IMR-90 (cell line): ENCODE measurements at regions not wholly inside any gene's neighbourhood (a gene's known extent, or its start where the extent isn't known, plus 50 kb on each side); places are given as distances from the start of the nearest gene placed in this dataset.

Experiments used
- ATAC-seq: fragments of 200-7000 bp; cut with Tn5 transposase; 2 replicates; pipeline ENCODE4 v1.9.1; 2020; ENCODE audit warnings: low read depth, mild to moderate bottlenecking, moderate library complexity
- BruUV-seq: library from RNA; stranded (reverse); fragments of 400-500 nt; replicated peaks from 2 replicates; lab custom pipeline; 2021; lab: Mats Ljungman, UMichigan
- CTCF ChIA-PET: fragments of 300-600 bp; formaldehyde crosslinking; extraction: SDS; loops from one replicate; lab custom pipeline; 2021; ENCODE audit warnings: antibody characterized with exemption; lab: Yijun Ruan, JAX
- POLR2A ChIA-PET: fragments of 300-600 bp; sonication (Branson Sonifier 250); formaldehyde crosslinking; loops from one replicate; lab custom pipeline; 2022; ENCODE audit warnings: antibody characterized with exemption; ENCODE audit not compliant: unreplicated experiment; lab: Charles Lee
- DNase-seq: peaks from one replicate; pipeline ENCODE4 v3.0.0; 2013
- H2AFZ ChIP-seq: replicated peaks from 2 replicates; pipeline ENCODE3; 2013; ENCODE audit warnings: low read length, mild to moderate bottlenecking; ENCODE audit not compliant: poor library complexity
- H2AK5ac ChIP-seq: 2 replicates; pipeline ENCODE4 v1.6.1; 2013; ENCODE audit warnings: low read depth, low read length, inconsistent platforms
- H2AK9ac ChIP-seq: replicated peaks from 2 replicates; pipeline ENCODE3; 2013; ENCODE audit warnings: mild to moderate bottlenecking, low read depth, low read length, moderate library complexity; ENCODE audit not compliant: poor library complexity
- H2BK120ac ChIP-seq: 2 replicates; pipeline ENCODE4 v1.6.1; 2013; ENCODE audit warnings: low read depth, low read length, inconsistent platforms
- H2BK15ac ChIP-seq: 3 replicates; pipeline ENCODE4 v1.6.1; 2013; ENCODE audit warnings: low read depth, low read length, inconsistent platforms
- H2BK20ac ChIP-seq: 2 replicates; pipeline ENCODE4 v1.6.1; 2013; ENCODE audit warnings: low read depth, mild to moderate bottlenecking, inconsistent platforms, low read length, moderate library complexity
- H2BK5ac ChIP-seq: 2 replicates; pipeline ENCODE4 v1.6.1; 2013; ENCODE audit warnings: mild to moderate bottlenecking, low read depth, low read length, inconsistent platforms; ENCODE audit not compliant: poor library complexity, severe bottlenecking
- H3K14ac ChIP-seq: replicated peaks from 2 replicates; pipeline ENCODE4 v1.6.1; 2013; ENCODE audit warnings: low read depth, low read length, inconsistent platforms
- H3K18ac ChIP-seq: 2 replicates; pipeline ENCODE4 v1.6.1; 2013; ENCODE audit warnings: low read depth, low read length, control low read depth
- H3K23ac ChIP-seq: 2 replicates; pipeline ENCODE4 v1.6.1; 2013; ENCODE audit warnings: low read depth, low read length, inconsistent platforms
- H3K27ac ChIP-seq: 2 replicates; pipeline ENCODE4 v1.5.1; 2013; ENCODE audit warnings: mild to moderate bottlenecking, control low read depth, low read length; ENCODE audit not compliant: insufficient read depth
- H3K27me3 ChIP-seq: 2 replicates; pipeline ENCODE4 v1.6.1; 2013; ENCODE audit warnings: low read length; ENCODE audit not compliant: control insufficient read depth, insufficient read depth
- H3K36me3 ChIP-seq: 2 replicates; pipeline ENCODE4 v1.6.1; 2013; ENCODE audit warnings: low read length, mixed read lengths; ENCODE audit not compliant: control insufficient read depth, insufficient read depth
- H3K4ac ChIP-seq: 2 replicates; pipeline ENCODE4 v1.6.1; 2013; ENCODE audit warnings: low read depth, low read length, inconsistent platforms
- H3K4me1 ChIP-seq: 2 replicates; pipeline ENCODE4 v1.6.1; 2013; ENCODE audit warnings: low read length, mixed read lengths; ENCODE audit not compliant: control insufficient read depth, insufficient read depth
- H3K4me2 ChIP-seq: 2 replicates; pipeline ENCODE4 v1.6.1; 2013; ENCODE audit warnings: low read depth, mild to moderate bottlenecking, control low read depth, low read length, moderate library complexity
- H3K4me3 ChIP-seq: 2 replicates; pipeline ENCODE4 v1.5.1; 2013; ENCODE audit warnings: low read depth, mild to moderate bottlenecking, control low read depth, low read length, moderate library complexity; ENCODE audit not compliant: insufficient read depth
- H3K56ac ChIP-seq: 2 replicates; pipeline ENCODE4 v1.6.1; 2013; ENCODE audit warnings: low read length, inconsistent platforms; ENCODE audit not compliant: insufficient read depth; ENCODE audit errors: extremely low read depth
- H3K79me1 ChIP-seq, 2 experiments: 2 replicates each; pipeline ENCODE4 v1.6.1; 2013; ENCODE audit warnings: low read length in 2 of 2, inconsistent platforms in 1 of 2, low read depth in 1 of 2
- H3K9ac ChIP-seq: 2 replicates; pipeline ENCODE4 v1.6.1; 2013; ENCODE audit warnings: low read depth, low read length, control low read depth
- H3K9me1 ChIP-seq: 2 replicates; pipeline ENCODE4 v1.6.1; 2013; ENCODE audit warnings: low read length, inconsistent platforms; ENCODE audit not compliant: insufficient read depth
- H3K9me3 ChIP-seq: 2 replicates; pipeline ENCODE4 v1.6.1; 2013; ENCODE audit warnings: low read length; ENCODE audit not compliant: control insufficient read depth, insufficient read depth
- H4K20me1 ChIP-seq: 2 replicates; pipeline ENCODE4 v1.6.1; 2013; ENCODE audit warnings: low read length, inconsistent platforms; ENCODE audit not compliant: insufficient read depth
- H4K5ac ChIP-seq: 2 replicates; pipeline ENCODE4 v1.6.1; 2013; ENCODE audit warnings: mild to moderate bottlenecking, low read depth, low read length, control low read depth
- H4K8ac ChIP-seq, 2 experiments: 2 replicates each; pipeline ENCODE4 v1.6.1; 2013; ENCODE audit warnings: low read depth in 2 of 2, low read length in 2 of 2, control low read depth in 1 of 2, inconsistent platforms in 1 of 2
- H4K91ac ChIP-seq: 2 replicates; pipeline ENCODE4 v1.6.1; 2013; ENCODE audit warnings: low read depth, low read length, inconsistent platforms; ENCODE audit not compliant: insufficient read depth
- CEBPB ChIP-seq: IDR thresholded peaks from 2 replicates; pipeline ENCODE4 v1.6.1; 2012; ENCODE audit warnings: low read depth, low read length, improper control_type of control experiment
- CHD1 ChIP-seq: IDR thresholded peaks from 2 replicates; pipeline ENCODE4 v1.6.1; 2012; ENCODE audit warnings: low read depth, low read length, improper control_type of control experiment
- ELK1 ChIP-seq: fragments of 150-350 bp; IDR thresholded peaks from 2 replicates; pipeline ENCODE4 v1.6.1; 2016; ENCODE audit warnings: low read depth, mild to moderate bottlenecking, low read length, moderate library complexity, borderline replicate concordance
- MAZ ChIP-seq: IDR thresholded peaks from 2 replicates; pipeline ENCODE4 v1.6.1; 2012; ENCODE audit warnings: low read depth, mild to moderate bottlenecking, low read length, improper control_type of control experiment, moderate library complexity, borderline replicate concordance
- NFE2L2 ChIP-seq: fragments of 150-350 bp; IDR thresholded peaks from 2 replicates; pipeline ENCODE4 v1.6.1; 2016; ENCODE audit warnings: low read depth, mild to moderate bottlenecking, low read length
- POLR2A ChIP-seq: IDR thresholded peaks from 2 replicates; pipeline ENCODE4 v1.6.1; 2012; ENCODE audit warnings: mild to moderate bottlenecking, low read depth, low read length
- RCOR1 ChIP-seq: IDR thresholded peaks from 2 replicates; pipeline ENCODE4 v1.6.1; 2012; ENCODE audit warnings: mild to moderate bottlenecking, low read length, improper control_type of control experiment; ENCODE audit not compliant: insufficient replicate concordance
- SMC3 ChIP-seq: fragments of 150-350 bp; IDR thresholded peaks from 2 replicates; pipeline ENCODE4 v1.6.1; 2016; ENCODE audit warnings: low read depth, mild to moderate bottlenecking, antibody characterized with exemption, low read length, moderate library complexity
- USF2 ChIP-seq: fragments of 150-350 bp; IDR thresholded peaks from 2 replicates; pipeline ENCODE4 v1.6.1; 2017; ENCODE audit warnings: mild to moderate bottlenecking, antibody characterized with exemption, low read length, low read depth
- WGBS, 2 experiments: methylation state at CpG; one replicate each; pipeline versions ENCODE4 v1.1.5 to v1.1.7; 2013; ENCODE audit warnings: missing lambda C conversion rate in 2 of 2; ENCODE audit not compliant: insufficient read length in 1 of 2; ENCODE audit errors: extremely low coverage in 2 of 2; 5-methylcytosine and 5-hydroxymethylcytosine counted together
- dilution Hi-C: fragments of 300-500 bp; cut with HindIII; formaldehyde crosslinking; loops from one replicate; pipeline ENCODE4 v1.14.3; 2018; ENCODE audit warnings: low sequenced_read_pairs; ENCODE audit not compliant: unreplicated experiment
- in situ Hi-C: fragments of 300-500 bp; cut with MboI; formaldehyde crosslinking; loops from 3 replicates; pipeline ENCODE4 v1.14.3; 2019; ENCODE audit warnings: low sequenced_read_pairs, inconsistent platforms, mixed read lengths
- intact Hi-C: fragments of 100-400 bp; cut with micrococcal nuclease; formaldehyde crosslinking; loops from 2 replicates; pipeline ENCODE4 v1.10.0; 2022

- no CpG with 5 or more reads among the region's 2 CpGs for WGBS, 2 experiments
- H3K36me3 ChIP-seq = no peaks in the 10 kb centered on the region
- peaks cover 7% of the 10 kb centered on the region for H3K4me1 ChIP-seq
- POLR2A ChIA-PET = no interaction called here
- no peaks in the 10 kb centered on the region for H3K9me1 ChIP-seq
- peaks cover 15% of the 10 kb centered on the region for H3K9me3 ChIP-seq
- no peak for DNase-seq
- H3K4me3 ChIP-seq = no peak overlapping the region
- H3K23ac ChIP-seq = no peak overlapping the region
- no peak overlapping the region for H3K14ac ChIP-seq
- no peak overlapping the region for H3K27ac ChIP-seq
- no peak overlapping the region for H2BK15ac ChIP-seq
- no peak overlapping the region for H2BK5ac ChIP-seq
- no peak overlapping the region for H4K5ac ChIP-seq
- H3K4ac ChIP-seq = no peak overlapping the region
- H4K20me1 ChIP-seq = no peaks in the 10 kb centered on the region
- H3K9ac ChIP-seq = no peak overlapping the region
- no peak overlapping the region for H4K91ac ChIP-seq
- no peak for ATAC-seq
- H3K18ac ChIP-seq = no peak overlapping the region
- no peak overlapping the region for H2AK9ac ChIP-seq
- in situ Hi-C loops = no loop called here
- dilution Hi-C loops = no loop called here
- no peak overlapping the region for H3K56ac ChIP-seq
- TF ChIP-seq USF2 (no peak), SMC3 (no peak), NFE2L2 (no peak), RCOR1 (no peak), POLR2A (no peak), CHD1 (no peak), ELK1 (no peak), CEBPB (no peak), MAZ (no peak)
- H2BK20ac ChIP-seq = no peak overlapping the region
- no peak overlapping the region for H4K8ac ChIP-seq
- no peak overlapping the region for H3K4me2 ChIP-seq
- CTCF ChIA-PET = interaction anchor here (0.6 kb wide), 1 partner anchor 204 kb away, joined by 3 read pairs; no protein-coding TSS in a partner anchor
- no peak overlapping the region for H2AFZ ChIP-seq
- no peak overlapping the region for H2AK5ac ChIP-seq
- no peaks in the 10 kb centered on the region for H3K79me1 ChIP-seq
- BruUV-seq = no TSS peak
- no peak overlapping the region for H2BK120ac ChIP-seq
- H3K27me3 ChIP-seq = no peaks in the 10 kb centered on the region
- intact Hi-C loops = no loop called here
Observed at GRCh38 chr4:26108054-26108453, 194.0 kb downstream of the SMIM20 start.
